Right atrium auricular region (tissue), 2 donors: ENCODE measurements at regions not wholly inside any gene's neighbourhood (a gene's known extent, or its start where the extent isn't known, plus 50 kb on each side); places are given as distances from the start of the nearest gene placed in this dataset.

Experiments used
- DNase-seq: peaks from one replicate; pipeline ENCODE4 v3.0.0-alpha.2; 2019; ENCODE audit warnings: low spot score
- H3K27ac ChIP-seq, 2 donors: fragments of 200-600 bp; sonication (generic); 1 replicate in 1 of 2; 2 replicates in 1 of 2; pipeline ENCODE4 v1.5.1; 2016 to 2019
- H3K27me3 ChIP-seq, 2 donors: fragments of 200-600 bp; sonication (generic); one replicate each; pipeline versions ENCODE4 v1.5.1 to v1.6.0; 2017 to 2019
- H3K36me3 ChIP-seq: fragments of 200-600 bp; sonication (generic); one replicate; pipeline ENCODE4 v1.5.1; 2016
- H3K4me1 ChIP-seq, 2 donors: fragments of 200-600 bp; sonication (generic); one replicate each; pipeline versions ENCODE4 v1.5.1 to v1.6.0; 2017 to 2019
- H3K4me3 ChIP-seq, 2 donors: fragments of 200-600 bp; sonication (generic); 1 replicate in 1 of 2; 2 replicates in 1 of 2; pipeline ENCODE4 v1.5.1; 2017 to 2019; ENCODE audit warnings: mild to moderate bottlenecking in 1 of 2, moderate library complexity in 1 of 2
- H3K9me3 ChIP-seq, 2 donors: fragments of 200-600 bp; sonication (generic); one replicate each; pipeline ENCODE4 v1.5.1; 2019
- CTCF ChIP-seq, 2 donors: fragments of 200-600 bp; sonication (generic); IDR thresholded peaks; one replicate each; pipeline ENCODE4 v1.5.1; 2019; ENCODE audit warnings: antibody characterized with exemption in 2 of 2

- Histone ChIP-seq H3K27ac (no peak overlapping the region), H3K36me3 (no peaks in the 10 kb centered on the region), H3K4me3 (no peak overlapping the region), H3K27me3 (no peaks in the 10 kb centered on the region), H3K4me1 (no peaks in the 10 kb centered on the region), H3K9me3 (no peaks in the 10 kb centered on the region)
- no peak for DNase-seq
- no peak for TF ChIP-seq CTCF (IDR thresholded peaks at IDR 0.05)
Observed at GRCh38 chr11:39288011-39288410, 2171.4 kb downstream of the LRRC4C start.

- no peaks in the 10 kb centered on the region for H3K9me3 ChIP-seq
- TF ChIP-seq CTCF (IDR thresholded peaks at IDR 0.05): no peak
Observed at GRCh38 chr11:39268176-39268690, 2191.2 kb downstream of the LRRC4C start.

GRCh38 chr11:39255648-39256047 lies 2203.8 kb downstream of the LRRC4C start:
- TF ChIP-seq CTCF (IDR thresholded peaks at IDR 0.05): no peak
- DNase-seq: no peak
- H3K27me3 ChIP-seq: no peaks in the 10 kb centered on the region
- H3K9me3 ChIP-seq: peaks cover 0 to 27% of the 10 kb centered on the region in 2 donors
- H3K4me3 ChIP-seq: no peak overlapping the region
- H3K4me1 ChIP-seq: no peaks in the 10 kb centered on the region
- H3K27ac ChIP-seq: no peak overlapping the region
- H3K36me3 ChIP-seq: no peaks in the 10 kb centered on the region

More at GRCh38 chr11:39268176-39268690, 2191.2 kb downstream of the LRRC4C start:
- no peak overlapping the region for H3K4me3 ChIP-seq
- no peak for DNase-seq
- no peak overlapping the region for H3K27ac ChIP-seq
- no peaks in the 10 kb centered on the region for H3K4me1 ChIP-seq
- no peaks in the 10 kb centered on the region for H3K36me3 ChIP-seq
- H3K27me3 ChIP-seq: no peaks in the 10 kb centered on the region

GRCh38 chr11:39249566-39250365 lies 2209.7 kb downstream of the LRRC4C start:
- TF ChIP-seq CTCF (IDR thresholded peaks at IDR 0.05): no peak
- H3K4me3 ChIP-seq: no peak overlapping the region
- peaks cover 0 to 8% of the 10 kb centered on the region in 2 donors for H3K9me3 ChIP-seq
- H3K36me3 ChIP-seq: no peaks in the 10 kb centered on the region
- no peak for DNase-seq
- H3K27ac ChIP-seq: no peak overlapping the region
- no peaks in the 10 kb centered on the region for H3K27me3 ChIP-seq
- no peaks in the 10 kb centered on the region for H3K4me1 ChIP-seq

- Histone ChIP-seq H3K27ac (no peak overlapping the region), H3K4me1 (no peaks in the 10 kb centered on the region), H3K4me3 (no peak overlapping the region), H3K36me3 (no peaks in the 10 kb centered on the region), H3K9me3 (no peaks in the 10 kb centered on the region), H3K27me3 (no peaks in the 10 kb centered on the region)
- DNase-seq: no peak
- no peak for TF ChIP-seq CTCF (IDR thresholded peaks at IDR 0.05)
Observed at GRCh38 chr11:39247570-39248137, 2211.8 kb downstream of the LRRC4C start.
